ENCODE measurements at regions not wholly inside any gene's neighbourhood (a gene's known extent, or its start where the extent isn't known, plus 50 kb on each side); places are given as distances from the start of the nearest gene placed in this dataset.
"Not testable (repeated sequence)": the region's sequence is repeated elsewhere in the genome, so short reads cannot be mapped to it uniquely, and the experiment has no call there.

- DNase-seq, result no peak
Observed at GRCh38 chr4:159552979-159553768, 450.3 kb downstream of the RAPGEF2 start.

GRCh38 chr4:159555873-159556272, 453.0 kb downstream of the RAPGEF2 start:
- no peak for DNase-seq

GRCh38 chr4:159562366-159562765, 459.5 kb downstream of the RAPGEF2 start:
- DNase-seq, result no peak

- DNase-seq, result no peak
Observed at GRCh38 chr4:159563257-159563656, 460.4 kb downstream of the RAPGEF2 start.

GRCh38 chr4:159564615-159565014, 461.7 kb downstream of the RAPGEF2 start:
- DNase-seq, result no peak

GRCh38 chr4:159566786-159567185, 463.9 kb downstream of the RAPGEF2 start:
- no peak for DNase-seq

GRCh38 chr4:159577241-159577640, 474.4 kb downstream of the RAPGEF2 start:
- DNase-seq, result no peak

GRCh38 chr4:159582685-159583084, 479.8 kb downstream of the RAPGEF2 start:
- no peak for DNase-seq

GRCh38 chr4:159592898-159593556, 490.1 kb downstream of the RAPGEF2 start:
- DNase-seq, result no peak

- no peak for DNase-seq
Observed at GRCh38 chr4:159593681-159594080, 490.8 kb downstream of the RAPGEF2 start.

- no peak for DNase-seq
Observed at GRCh38 chr4:159594576-159594975, 491.7 kb downstream of the RAPGEF2 start.

- DNase-seq, result not testable (repeated sequence)
Observed at GRCh38 chr4:159595101-159595500, 492.2 kb downstream of the RAPGEF2 start.

- DNase-seq, result no peak
Observed at GRCh38 chr4:159598602-159599001, 495.7 kb downstream of the RAPGEF2 start.

GRCh38 chr4:159600061-159600460, 497.2 kb downstream of the RAPGEF2 start:
- no peak for DNase-seq

GRCh38 chr4:159604781-159605180, 501.9 kb downstream of the RAPGEF2 start:
- DNase-seq, result no peak

- DNase-seq, result no peak
Observed at GRCh38 chr4:159606835-159607234, 504.0 kb downstream of the RAPGEF2 start.

GRCh38 chr4:159607809-159608208, 504.9 kb downstream of the RAPGEF2 start:
- no peak for DNase-seq

GRCh38 chr4:159608436-159608835, 505.6 kb downstream of the RAPGEF2 start:
- DNase-seq, result no peak

GRCh38 chr4:159632031-159632430, 529.2 kb downstream of the RAPGEF2 start:
- DNase-seq, result no peak

- DNase-seq, result no peak
Observed at GRCh38 chr4:159639671-159640323, 536.9 kb downstream of the RAPGEF2 start.

- no peak for DNase-seq
Observed at GRCh38 chr4:159649237-159649636, 546.4 kb downstream of the RAPGEF2 start.

- no peak for DNase-seq
Observed at GRCh38 chr4:159652871-159653270, 550.0 kb downstream of the RAPGEF2 start.

GRCh38 chr4:159655547-159655946, 552.7 kb downstream of the RAPGEF2 start:
- no peak for DNase-seq

GRCh38 chr4:159669094-159669493, 566.2 kb downstream of the RAPGEF2 start:
- no peak for DNase-seq
